Upper lobe of left lung (tissue), 6 donors: ENCODE measurements at regions not wholly inside any gene's neighbourhood (a gene's known extent, or its start where the extent isn't known, plus 50 kb on each side); places are given as distances from the start of the nearest gene placed in this dataset.

ENCODE experiments used
- ATAC-seq, 2 donors: fragments of 200-7000 bp; cut with Tn5 transposase; one replicate each; pipeline ENCODE4 v1.9.1; 2022; ENCODE audit warnings: mild to moderate bottlenecking in 2 of 2, moderate library complexity in 2 of 2; ENCODE audit not compliant: low FRiP score in 2 of 2
- DNase-seq, 2 donors: peaks; one replicate each; pipeline ENCODE4 v3.0.0-alpha.2; 2019 to 2020
- H3K27ac ChIP-seq, 4 donors: fragments of 200-600 bp; sonication (generic); one replicate each; pipeline ENCODE4 v1.5.1; 2016 to 2019
- H3K27me3 ChIP-seq, 4 donors: fragments of 200-600 bp; sonication (generic); one replicate each; pipeline ENCODE4 v1.5.1; 2017 to 2019
- H3K36me3 ChIP-seq, 4 donors: fragments of 200-600 bp; sonication (generic); one replicate each; pipeline ENCODE4 v1.5.1; 2016 to 2019
- H3K4me1 ChIP-seq, 4 donors: fragments of 200-600 bp; sonication (generic); one replicate each; pipeline ENCODE4 v1.5.1; 2018 to 2019
- H3K4me3 ChIP-seq, 4 donors: fragments of 200-600 bp; sonication (generic); one replicate each; pipeline ENCODE4 v1.5.1; 2017 to 2019; ENCODE audit warnings: mild to moderate bottlenecking in 2 of 4, moderate library complexity in 1 of 4
- H3K9me3 ChIP-seq, 4 donors: fragments of 200-600 bp; sonication (generic); one replicate each; pipeline ENCODE4 v1.5.1; 2018 to 2019
- CTCF ChIP-seq, 6 experiments: fragments of 450-650 bp in 4 of 6; fragments of 200-600 bp in 2 of 6; sonication (generic) in 2 of 6; IDR thresholded peaks; one replicate each; pipeline ENCODE4 v1.5.1; 2016 to 2019; ENCODE audit warnings: antibody characterized with exemption in 6 of 6
- EP300 ChIP-seq, 4 donors: sonication (generic); formaldehyde crosslinking; IDR thresholded peaks; one replicate each; pipeline ENCODE4 v1.5.1; 2017; ENCODE audit warnings: antibody characterized with exemption in 4 of 4, control low read depth in 2 of 4
- POLR2A ChIP-seq, 4 donors: fragments of 450-650 bp; IDR thresholded peaks; one replicate each; pipeline ENCODE4 v1.5.1; 2016 to 2017; ENCODE audit warnings: antibody characterized with exemption in 4 of 4, mild to moderate bottlenecking in 2 of 4
- POLR2AphosphoS5 ChIP-seq, 2 donors: sonication (generic); formaldehyde crosslinking; IDR thresholded peaks; one replicate each; pipeline ENCODE4 v1.5.1; 2017; ENCODE audit warnings: antibody characterized with exemption in 2 of 2
- WGBS, 2 donors: methylation state at CpG; one replicate each; pipeline ENCODE4 v1.1.5; 2017 to 2018; 5-methylcytosine and 5-hydroxymethylcytosine counted together
- donor health status: DM: no; HTN: no; CAD: no; lungs with moderate emphysema.
- donor health status: DM: no; HTN: yes; CAD: no; lungs with severe emphysema.

- H3K4me1 ChIP-seq: no peaks in the 10 kb centered on the region
- no peak overlapping the region for H3K27ac ChIP-seq
- no peak for TF ChIP-seq CTCF (IDR thresholded peaks at IDR 0.05)
- TF ChIP-seq POLR2AphosphoS5 (IDR thresholded peaks at IDR 0.05): no peak
- TF ChIP-seq POLR2A (IDR thresholded peaks at IDR 0.05): no peak
- no peak for TF ChIP-seq EP300 (IDR thresholded peaks at IDR 0.05)
- H3K4me3 ChIP-seq: no peak overlapping the region
- H3K27me3 ChIP-seq: no peaks in the 10 kb centered on the region
- ATAC-seq (peak in 1 of 2 donors; percentile 23), DNase-seq (no peak)
- WGBS, 2 donors: 78 to 80% methylated on average over 4 to 6 of the region's 7 CpGs
- peaks cover 0 to 14% (median 7%) of the 10 kb centered on the region in 4 donors for H3K9me3 ChIP-seq
- no peaks in the 10 kb centered on the region for H3K36me3 ChIP-seq
These were observed 159.6 kb upstream of the RAB6C start for GRCh38 chr2:129819855-129820254.

GRCh38 chr2:129820908-129821307, 158.6 kb upstream of the RAB6C start:
- TF ChIP-seq CTCF (IDR thresholded peaks at IDR 0.05) (no peak), EP300 (IDR thresholded peaks at IDR 0.05) (no peak), POLR2A (IDR thresholded peaks at IDR 0.05) (no peak), POLR2AphosphoS5 (IDR thresholded peaks at IDR 0.05) (no peak)
- no peak for DNase-seq
- Histone ChIP-seq H3K36me3 (no peaks in the 10 kb centered on the region), H3K9me3 (peaks cover 0 to 4% (median 0%) of the 10 kb centered on the region in 4 donors), H3K27me3 (no peaks in the 10 kb centered on the region), H3K27ac (no peak overlapping the region), H3K4me1 (no peaks in the 10 kb centered on the region), H3K4me3 (no peak overlapping the region)
- 92 to 93% methylated on average over 6 of the region's 6 CpGs for WGBS, 2 donors
- ATAC-seq: no peak

- Histone ChIP-seq H3K36me3 (no peaks in the 10 kb centered on the region), H3K27me3 (no peaks in the 10 kb centered on the region), H3K9me3 (no peaks in the 10 kb centered on the region), H3K27ac (no peak overlapping the region), H3K4me1 (no peaks in the 10 kb centered on the region), H3K4me3 (no peak overlapping the region)
- ATAC-seq (peak in 1 of 2 donors; percentile 5), DNase-seq (no peak)
- 74 to 85% methylated on average over 4 of the region's 4 CpGs for WGBS, 2 donors
- TF ChIP-seq POLR2A (IDR thresholded peaks at IDR 0.05): no peak
- TF ChIP-seq EP300 (IDR thresholded peaks at IDR 0.05): no peak
- TF ChIP-seq POLR2AphosphoS5 (IDR thresholded peaks at IDR 0.05): no peak
- no peak for TF ChIP-seq CTCF (IDR thresholded peaks at IDR 0.05)
These were observed 158.0 kb upstream of the RAB6C start for GRCh38 chr2:129821445-129821844.

- ATAC-seq: no peak
These were observed 156.4 kb upstream of the RAB6C start for GRCh38 chr2:129823044-129823443.

More at GRCh38 chr2:129823044-129823443, 156.4 kb upstream of the RAB6C start:
- Histone ChIP-seq H3K27ac (no peak overlapping the region), H3K36me3 (no peaks in the 10 kb centered on the region), H3K4me3 (no peak overlapping the region), H3K27me3 (no peaks in the 10 kb centered on the region), H3K9me3 (no peaks in the 10 kb centered on the region), H3K4me1 (no peaks in the 10 kb centered on the region)
- no peak for DNase-seq
- WGBS, 2 donors: 80 to 90% methylated on average over 7 to 10 of the region's 10 CpGs
- TF ChIP-seq CTCF (IDR thresholded peaks at IDR 0.05) (no peak), POLR2A (IDR thresholded peaks at IDR 0.05) (no peak), EP300 (IDR thresholded peaks at IDR 0.05) (no peak), POLR2AphosphoS5 (IDR thresholded peaks at IDR 0.05) (no peak)
